Activated naive CD8-positive, alpha-beta T cell treated with anti-CD3 and anti-CD28 coated beads, Interleukin-2, amount 50 U/mL, for 24 hours (primary cell): ENCODE measurements at regions not wholly inside any gene's neighbourhood (a gene's known extent, or its start where the extent isn't known, plus 50 kb on each side); places are given as distances from the start of the nearest gene placed in this dataset.
A peak's percentile ranks its signal among the peaks of the same experiment; 100 is the strongest.

Experiments
- ATAC-seq: fragments of 150-1000 bp; cut with Tn5 transposase; one replicate; pipeline ENCODE4 v1.10.0; 2021
- DNase-seq: peaks from one replicate; pipeline ENCODE4 v3.0.0; 2021
- H3K27ac Mint-ChIP-seq: one replicate; pipeline ENCODE4 v1.8.0; 2021; ENCODE audit warnings: mild to moderate bottlenecking, mixed read lengths
- H3K27me3 Mint-ChIP-seq: one replicate; pipeline ENCODE4 v1.8.0; 2021; ENCODE audit warnings: mixed read lengths
- H3K36me3 Mint-ChIP-seq: one replicate; pipeline ENCODE4 v1.8.0; 2021; ENCODE audit warnings: low read depth, mixed read lengths
- H3K4me1 Mint-ChIP-seq: one replicate; pipeline ENCODE4 v1.8.0; 2021; ENCODE audit warnings: mixed read lengths
- H3K4me3 Mint-ChIP-seq: one replicate; pipeline ENCODE4 v1.8.0; 2021; ENCODE audit warnings: mild to moderate bottlenecking, moderate library complexity, mixed read lengths
- H3K9me3 Mint-ChIP-seq: one replicate; pipeline ENCODE4 v1.8.0; 2021; ENCODE audit warnings: mixed read lengths

DNA sequence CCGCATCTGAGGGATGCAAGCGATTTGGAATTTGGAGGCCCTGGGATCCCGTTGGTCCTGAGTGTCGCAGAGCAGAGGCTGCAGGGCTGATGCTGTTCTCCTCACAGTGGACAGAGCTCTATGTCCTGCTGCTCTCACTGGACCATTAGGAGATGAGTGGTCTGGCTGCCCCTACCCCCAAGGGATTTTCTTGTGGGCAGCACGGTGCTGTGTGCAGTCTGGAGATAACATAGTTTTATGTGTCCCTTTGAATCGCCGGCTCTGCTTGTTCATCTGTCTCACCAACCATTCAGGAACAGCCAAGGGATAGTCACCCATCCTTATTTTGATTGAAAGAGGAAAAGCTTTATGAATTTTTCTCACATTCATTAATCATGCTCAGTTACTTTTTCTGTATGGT lies 49.9 kb downstream of the CHRM3 start:
- H3K4me1 Mint-ChIP-seq: no peaks in the 10 kb centered on the region
- H3K4me3 Mint-ChIP-seq: no peak overlapping the region
- H3K27me3 Mint-ChIP-seq: peaks cover 2% of the 10 kb centered on the region
- ATAC-seq (no peak), DNase-seq (no peak)
- no peak overlapping the region for H3K27ac Mint-ChIP-seq
- H3K36me3 Mint-ChIP-seq: no peaks in the 10 kb centered on the region
- no peaks in the 10 kb centered on the region for H3K9me3 Mint-ChIP-seq

GRCh38 chr1:239437822-239438221 lies 51.5 kb downstream of the CHRM3 start:
- no peak for ATAC-seq
- no peaks in the 10 kb centered on the region for H3K4me1 Mint-ChIP-seq
- no peak overlapping the region for H3K4me3 Mint-ChIP-seq
- H3K9me3 Mint-ChIP-seq: no peaks in the 10 kb centered on the region
- no peak for DNase-seq
- peaks cover 2% of the 10 kb centered on the region for H3K27me3 Mint-ChIP-seq
- H3K27ac Mint-ChIP-seq: no peak overlapping the region
- no peaks in the 10 kb centered on the region for H3K36me3 Mint-ChIP-seq

DNA sequence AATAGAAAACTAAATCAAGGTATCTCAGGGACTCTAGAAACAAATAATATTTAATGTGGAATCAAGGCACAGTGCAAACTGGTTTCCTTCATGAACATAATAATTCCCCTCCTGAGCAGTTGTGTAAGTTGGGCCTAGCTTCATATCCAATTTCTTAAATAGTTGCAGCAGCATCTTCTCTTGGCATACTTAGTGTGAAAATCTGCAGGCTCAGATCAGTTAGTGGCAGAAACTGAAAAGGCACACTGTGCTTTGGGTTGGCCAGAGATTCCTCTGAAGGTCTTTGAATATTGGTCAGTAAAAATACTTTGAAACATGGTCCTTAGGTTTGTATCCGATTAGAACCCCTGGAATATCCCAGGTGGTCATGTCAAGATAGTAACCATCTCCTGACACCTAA lies 52.5 kb downstream of the CHRM3 start:
- Mint-ChIP-seq H3K4me3 (no peak overlapping the region), H3K27me3 (no peaks in the 10 kb centered on the region), H3K36me3 (no peaks in the 10 kb centered on the region), H3K4me1 (no peaks in the 10 kb centered on the region), H3K9me3 (no peaks in the 10 kb centered on the region), H3K27ac (no peak overlapping the region)
- DNase-seq (no peak), ATAC-seq (no peak)

DNA sequence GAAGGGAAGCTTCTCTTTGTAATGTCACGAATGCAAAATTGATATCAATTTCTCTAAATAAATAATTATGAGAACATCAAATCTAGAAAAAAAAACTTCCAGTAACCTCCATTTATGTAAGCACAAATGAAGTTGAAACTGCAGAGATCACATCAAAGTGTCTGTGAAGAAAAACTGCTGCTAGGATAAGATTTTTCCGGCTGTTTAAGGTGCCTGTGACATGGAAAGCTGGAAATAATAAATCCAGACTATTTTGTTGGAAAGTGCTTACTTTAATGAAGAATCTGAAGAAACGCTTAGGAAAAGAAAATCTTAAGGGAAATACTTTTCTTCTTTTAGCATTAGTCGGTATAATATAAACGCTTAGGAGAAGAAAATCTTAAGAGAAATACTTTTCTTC lies 57.0 kb downstream of the CHRM3 start:
- DNase-seq: no peak
- H3K27me3 Mint-ChIP-seq: no peaks in the 10 kb centered on the region
- H3K9me3 Mint-ChIP-seq: no peaks in the 10 kb centered on the region
- H3K27ac Mint-ChIP-seq: no peak overlapping the region
- H3K36me3 Mint-ChIP-seq: no peaks in the 10 kb centered on the region
- H3K4me3 Mint-ChIP-seq: no peak overlapping the region
- no peaks in the 10 kb centered on the region for H3K4me1 Mint-ChIP-seq
- ATAC-seq: no peak

- no peaks in the 10 kb centered on the region for H3K36me3 Mint-ChIP-seq
- ATAC-seq (no peak), DNase-seq (no peak)
- H3K27me3 Mint-ChIP-seq: no peaks in the 10 kb centered on the region
- no peak overlapping the region for H3K27ac Mint-ChIP-seq
- H3K4me1 Mint-ChIP-seq: no peaks in the 10 kb centered on the region
- H3K4me3 Mint-ChIP-seq: no peak overlapping the region
- no peaks in the 10 kb centered on the region for H3K9me3 Mint-ChIP-seq
Measured at GRCh38 chr1:239446611-239447010, 60.2 kb downstream of the CHRM3 start.

DNA sequence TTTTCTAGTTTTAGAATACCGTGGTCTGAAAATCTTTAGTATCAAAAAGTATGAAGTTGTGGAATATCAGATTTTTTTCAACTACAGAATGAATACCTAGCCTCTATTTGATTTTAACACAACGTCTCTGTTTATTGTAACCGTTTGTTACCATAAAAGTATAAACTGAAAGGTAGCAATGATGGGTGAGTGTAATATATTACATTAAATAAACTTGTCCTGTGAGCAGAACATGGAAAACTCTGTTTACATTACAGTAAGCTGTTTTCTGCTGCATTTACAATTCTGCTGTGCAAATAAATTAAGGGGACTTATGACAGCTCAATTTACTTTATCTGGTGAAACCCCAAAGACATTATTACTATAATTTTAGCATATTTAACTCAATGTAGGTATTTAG lies 62.5 kb downstream of the CHRM3 start:
- no peaks in the 10 kb centered on the region for H3K27me3 Mint-ChIP-seq
- ATAC-seq (no peak), DNase-seq (no peak)
- no peak overlapping the region for H3K27ac Mint-ChIP-seq
- no peaks in the 10 kb centered on the region for H3K9me3 Mint-ChIP-seq
- no peak overlapping the region for H3K4me3 Mint-ChIP-seq
- H3K4me1 Mint-ChIP-seq: no peaks in the 10 kb centered on the region
- H3K36me3 Mint-ChIP-seq: no peaks in the 10 kb centered on the region

DNA sequence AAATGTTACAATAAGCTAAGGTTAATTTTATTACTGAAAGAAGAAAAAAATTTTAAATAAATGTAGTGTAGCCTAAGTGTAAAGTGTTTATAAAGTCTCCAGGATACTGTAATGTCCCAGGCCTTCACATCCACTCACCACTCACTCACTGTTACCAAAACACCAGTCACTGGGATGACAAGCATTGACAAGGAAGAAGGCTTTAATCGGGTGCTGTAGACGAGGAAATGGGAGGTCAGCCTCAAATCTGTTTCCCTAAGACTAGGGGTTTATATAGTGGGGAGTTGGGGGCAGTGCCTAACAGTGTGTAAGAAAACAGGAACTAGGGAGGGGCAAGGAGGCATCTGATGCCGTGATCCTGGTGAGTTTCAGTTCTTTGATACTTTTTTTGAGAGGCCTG lies 69.4 kb downstream of the CHRM3 start:
- H3K9me3 Mint-ChIP-seq: no peaks in the 10 kb centered on the region
- H3K4me3 Mint-ChIP-seq: no peak overlapping the region
- no peak for ATAC-seq
- no peaks in the 10 kb centered on the region for H3K27me3 Mint-ChIP-seq
- H3K36me3 Mint-ChIP-seq: no peaks in the 10 kb centered on the region
- H3K4me1 Mint-ChIP-seq: peaks cover 9% of the 10 kb centered on the region
- H3K27ac Mint-ChIP-seq: no peak overlapping the region
- no peak for DNase-seq

- H3K27me3 Mint-ChIP-seq: no peaks in the 10 kb centered on the region
- H3K27ac Mint-ChIP-seq: no peak overlapping the region
- peaks cover 9% of the 10 kb centered on the region for H3K4me1 Mint-ChIP-seq
- H3K36me3 Mint-ChIP-seq: no peaks in the 10 kb centered on the region
- H3K9me3 Mint-ChIP-seq: no peaks in the 10 kb centered on the region
- ATAC-seq (no peak), DNase-seq (no peak)
- no peak overlapping the region for H3K4me3 Mint-ChIP-seq
Measured at GRCh38 chr1:239456788-239457187, 70.4 kb downstream of the CHRM3 start.

- H3K4me1 Mint-ChIP-seq: peaks cover 9% of the 10 kb centered on the region
- DNase-seq (no peak), ATAC-seq (no peak)
- peak overlapping the region; percentile 25 for H3K4me3 Mint-ChIP-seq
- H3K27me3 Mint-ChIP-seq: no peaks in the 10 kb centered on the region
- no peaks in the 10 kb centered on the region for H3K36me3 Mint-ChIP-seq
- H3K27ac Mint-ChIP-seq: no peak overlapping the region
- no peaks in the 10 kb centered on the region for H3K9me3 Mint-ChIP-seq
Measured at GRCh38 chr1:239457491-239458143, 71.2 kb downstream of the CHRM3 start.

DNA sequence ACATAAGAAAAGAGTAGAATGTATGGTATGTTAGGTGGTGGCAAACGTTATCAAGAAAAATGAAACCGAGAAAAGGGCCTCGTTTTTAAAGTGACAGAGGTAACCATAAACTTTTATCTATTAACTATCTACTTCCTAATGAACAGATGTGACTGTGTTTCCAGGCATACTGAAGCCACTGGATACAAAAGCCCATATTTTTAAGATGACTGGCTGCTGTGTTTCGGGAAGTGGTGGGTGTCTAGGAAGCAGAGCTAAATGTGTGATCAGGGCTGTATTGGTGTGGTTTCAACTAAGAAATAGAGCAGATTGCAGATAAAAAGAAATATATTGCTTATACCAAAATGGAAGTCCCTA lies 71.8 kb downstream of the CHRM3 start:
- H3K36me3 Mint-ChIP-seq: no peaks in the 10 kb centered on the region
- DNase-seq (no peak), ATAC-seq (no peak)
- H3K9me3 Mint-ChIP-seq: no peaks in the 10 kb centered on the region
- H3K4me1 Mint-ChIP-seq: peaks cover 9% of the 10 kb centered on the region
- H3K4me3 Mint-ChIP-seq: peak overlapping the region; percentile 25
- no peaks in the 10 kb centered on the region for H3K27me3 Mint-ChIP-seq
- no peak overlapping the region for H3K27ac Mint-ChIP-seq

GRCh38 chr1:239467730-239468129 lies 81.4 kb downstream of the CHRM3 start:
- no peaks in the 10 kb centered on the region for H3K27me3 Mint-ChIP-seq
- no peaks in the 10 kb centered on the region for H3K36me3 Mint-ChIP-seq
- H3K4me3 Mint-ChIP-seq: no peak overlapping the region
- no peak overlapping the region for H3K27ac Mint-ChIP-seq
- ATAC-seq: no peak
- no peaks in the 10 kb centered on the region for H3K9me3 Mint-ChIP-seq
- no peaks in the 10 kb centered on the region for H3K4me1 Mint-ChIP-seq
- DNase-seq: no peak

- ATAC-seq: no peak
- Mint-ChIP-seq H3K4me3 (no peak overlapping the region), H3K9me3 (peaks cover 32% of the 10 kb centered on the region), H3K27ac (no peak overlapping the region), H3K27me3 (no peaks in the 10 kb centered on the region), H3K36me3 (peaks cover 4% of the 10 kb centered on the region), H3K4me1 (no peaks in the 10 kb centered on the region)
- DNase-seq: no peak
Measured at GRCh38 chr1:239478069-239478468, 91.7 kb downstream of the CHRM3 start.

GRCh38 chr1:239483391-239483790 lies 97.0 kb downstream of the CHRM3 start:
- H3K27me3 Mint-ChIP-seq: no peaks in the 10 kb centered on the region
- ATAC-seq (no peak), DNase-seq (no peak)
- H3K9me3 Mint-ChIP-seq: peaks cover 15% of the 10 kb centered on the region
- H3K4me1 Mint-ChIP-seq: no peaks in the 10 kb centered on the region
- no peak overlapping the region for H3K4me3 Mint-ChIP-seq
- no peak overlapping the region for H3K27ac Mint-ChIP-seq
- peaks cover 3% of the 10 kb centered on the region for H3K36me3 Mint-ChIP-seq

GRCh38 chr1:239493811-239494414 lies 107.5 kb downstream of the CHRM3 start:
- H3K36me3 Mint-ChIP-seq: no peaks in the 10 kb centered on the region

DNA sequence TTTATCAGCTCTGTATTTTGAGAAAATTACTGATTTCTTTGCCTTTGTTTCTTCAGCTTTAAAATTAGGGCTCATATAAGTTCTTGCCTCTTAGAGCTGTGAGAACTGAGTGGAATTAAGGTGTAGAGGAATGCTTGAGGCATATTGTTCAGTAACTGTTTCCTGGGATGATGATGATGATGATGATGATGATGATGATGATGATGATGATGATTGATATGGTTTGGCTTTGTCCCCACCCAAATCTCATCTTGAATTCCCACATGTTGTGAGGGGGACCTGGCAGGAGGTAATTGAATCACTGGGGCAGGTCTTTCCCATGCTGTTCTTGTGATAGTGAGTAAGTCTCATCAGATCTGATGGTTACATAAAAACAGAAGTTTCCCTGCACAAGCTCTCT lies 118.7 kb downstream of the CHRM3 start:
- H3K4me1 Mint-ChIP-seq: peaks cover 7% of the 10 kb centered on the region
- no peak overlapping the region for H3K4me3 Mint-ChIP-seq
- no peak overlapping the region for H3K27ac Mint-ChIP-seq

More at GRCh38 chr1:239493811-239494414, 107.5 kb downstream of the CHRM3 start:
- H3K9me3 Mint-ChIP-seq: peaks cover 4% of the 10 kb centered on the region
- DNase-seq (no peak), ATAC-seq (no peak)
- no peak overlapping the region for H3K27ac Mint-ChIP-seq
- H3K4me1 Mint-ChIP-seq: no peaks in the 10 kb centered on the region
- no peak overlapping the region for H3K4me3 Mint-ChIP-seq
- no peaks in the 10 kb centered on the region for H3K27me3 Mint-ChIP-seq

GRCh38 chr1:239507826-239508225 lies 121.5 kb downstream of the CHRM3 start:
- Mint-ChIP-seq H3K4me1 (no peaks in the 10 kb centered on the region), H3K27ac (no peak overlapping the region), H3K4me3 (no peak overlapping the region), H3K27me3 (no peaks in the 10 kb centered on the region), H3K9me3 (peaks cover 34% of the 10 kb centered on the region), H3K36me3 (peaks cover 6% of the 10 kb centered on the region)
- ATAC-seq: no peak
- DNase-seq: no peak

More for the DNA sequence above, 118.7 kb downstream of the CHRM3 start:
- Mint-ChIP-seq H3K9me3 (peaks cover 34% of the 10 kb centered on the region), H3K36me3 (peaks cover 6% of the 10 kb centered on the region), H3K27me3 (no peaks in the 10 kb centered on the region)
- ATAC-seq (no peak), DNase-seq (no peak)
